Mesenchymal stem cell (in vitro differentiated cells and primary cell): ENCODE measurements at regions not wholly inside any gene's neighbourhood (a gene's known extent, or its start where the extent isn't known, plus 50 kb on each side); places are given as distances from the start of the nearest gene placed in this dataset.
A peak's percentile ranks its signal among the peaks of the same experiment; 100 is the strongest.

Experiments used
- DNase-seq: peaks from one replicate; pipeline ENCODE4 v3.0.0-alpha.2; 2013
- H2AFZ ChIP-seq: one replicate; pipeline ENCODE4 v1.6.1; 2013; ENCODE audit warnings: low read depth, mild to moderate bottlenecking, control low read depth, inconsistent platforms, low read length, moderate library complexity
- H2AK5ac ChIP-seq: 2 replicates; pipeline ENCODE4 v1.6.1; 2013; ENCODE audit warnings: low read length, moderate library complexity, mild to moderate bottlenecking, inconsistent platforms; ENCODE audit not compliant: severe bottlenecking
- H2BK120ac ChIP-seq: one replicate; pipeline ENCODE4 v1.6.1; 2013; ENCODE audit warnings: low read depth, mild to moderate bottlenecking, inconsistent platforms, low read length, moderate library complexity
- H2BK12ac ChIP-seq, 2 experiments: one replicate each; pipeline ENCODE4 v1.6.1; 2013; ENCODE audit warnings: inconsistent platforms in 2 of 2, low read length in 2 of 2, mild to moderate bottlenecking in 2 of 2, moderate library complexity in 2 of 2, control low read depth in 1 of 2
- H2BK15ac ChIP-seq: one replicate; pipeline ENCODE4 v1.6.1; 2013; ENCODE audit warnings: mild to moderate bottlenecking, low read depth, inconsistent platforms; ENCODE audit not compliant: poor library complexity, severe bottlenecking
- H2BK5ac ChIP-seq: 2 replicates; pipeline ENCODE4 v1.6.1; 2013; ENCODE audit warnings: low read depth, mild to moderate bottlenecking, low read length, control low read depth, inconsistent platforms; ENCODE audit not compliant: poor library complexity, severe bottlenecking
- H3K14ac ChIP-seq, 2 experiments: one replicate each; pipeline ENCODE4 v1.6.1; 2013; ENCODE audit warnings: inconsistent platforms in 2 of 2, low read length in 2 of 2, control low read depth in 1 of 2, mild to moderate bottlenecking in 1 of 2, moderate library complexity in 1 of 2
- H3K18ac ChIP-seq, 2 experiments: one replicate each; pipeline ENCODE4 v1.6.1; 2013; ENCODE audit warnings: inconsistent platforms in 2 of 2, low read length in 2 of 2, control low read depth in 1 of 2, low read depth in 1 of 2, mild to moderate bottlenecking in 1 of 2
- H3K23ac ChIP-seq, 2 experiments: one replicate each; pipeline ENCODE4 v1.6.1; 2013; ENCODE audit warnings: inconsistent platforms in 2 of 2, low read length in 2 of 2, mild to moderate bottlenecking in 2 of 2, moderate library complexity in 2 of 2, control low read depth in 1 of 2
- H3K27ac ChIP-seq: 2 replicates; pipeline ENCODE4 v1.5.1; 2013; ENCODE audit warnings: mild to moderate bottlenecking, moderate library complexity, low read length, control low read depth, inconsistent platforms; ENCODE audit not compliant: poor library complexity, severe bottlenecking
- H3K27me3 ChIP-seq, 2 experiments: 2 replicates each; pipeline versions ENCODE4 v1.6.1 to v1.7.0; 2013; ENCODE audit warnings: low read length in 2 of 2, mild to moderate bottlenecking in 2 of 2, moderate library complexity in 2 of 2, control low read depth in 1 of 2, inconsistent platforms in 1 of 2; ENCODE audit not compliant: control insufficient read depth in 1 of 2, insufficient read depth in 1 of 2
- H3K36me3 ChIP-seq, 2 experiments: 2 replicates each; pipeline versions ENCODE4 v1.6.1 to v1.7.0; 2013; ENCODE audit warnings: low read length in 2 of 2, control low read depth in 1 of 2, inconsistent platforms in 1 of 2, low read depth in 1 of 2, mild to moderate bottlenecking in 1 of 2; ENCODE audit not compliant: insufficient read depth in 2 of 2, control insufficient read depth in 1 of 2
- H3K4ac ChIP-seq, 2 experiments: one replicate each; pipeline ENCODE4 v1.6.1; 2013; ENCODE audit warnings: inconsistent platforms in 2 of 2, low read length in 2 of 2, mild to moderate bottlenecking in 2 of 2, moderate library complexity in 2 of 2, control low read depth in 1 of 2, low read depth in 1 of 2
- H3K4me1 ChIP-seq: 2 replicates; pipeline ENCODE4 v1.6.1; 2013; ENCODE audit warnings: low read depth, low read length, control low read depth; ENCODE audit not compliant: control insufficient read depth, insufficient read depth
- H3K4me2 ChIP-seq: 2 replicates; pipeline ENCODE4 v1.6.1; 2013; ENCODE audit warnings: low read length, mild to moderate bottlenecking, inconsistent platforms; ENCODE audit not compliant: poor library complexity, severe bottlenecking
- H3K4me3 ChIP-seq, 2 experiments: 2 replicates each; pipeline versions ENCODE4 v1.5.1 to v1.7.0; 2013; ENCODE audit warnings: low read length in 2 of 2, mild to moderate bottlenecking in 2 of 2, control low read depth in 1 of 2, low read depth in 1 of 2; ENCODE audit not compliant: insufficient read depth in 1 of 2
- H3K79me1 ChIP-seq: replicated peaks from 2 replicates; pipeline ENCODE4 v1.6.1; 2013; ENCODE audit warnings: mild to moderate bottlenecking, control low read depth, low read length, inconsistent platforms; ENCODE audit not compliant: poor library complexity, severe bottlenecking
- H3K9ac ChIP-seq: 2 replicates; pipeline ENCODE4 v1.7.0; 2013; ENCODE audit warnings: mild to moderate bottlenecking, low read length, moderate library complexity
- H3K9me3 ChIP-seq: 2 replicates; pipeline ENCODE4 v1.7.0; 2013; ENCODE audit warnings: mild to moderate bottlenecking, low read length; ENCODE audit not compliant: control insufficient read depth
- H4K8ac ChIP-seq: one replicate; pipeline ENCODE4 v1.6.1; 2013; ENCODE audit warnings: inconsistent platforms, mild to moderate bottlenecking, low read length, moderate library complexity
- H4K91ac ChIP-seq: one replicate; pipeline ENCODE4 v1.6.1; 2013; ENCODE audit warnings: mild to moderate bottlenecking, low read length, inconsistent platforms
- WGBS: methylation state at CpG from one replicate; pipeline ENCODE4 v1.1.7; 2013; ENCODE audit warnings: mixed read lengths; 5-methylcytosine and 5-hydroxymethylcytosine counted together

DNA sequence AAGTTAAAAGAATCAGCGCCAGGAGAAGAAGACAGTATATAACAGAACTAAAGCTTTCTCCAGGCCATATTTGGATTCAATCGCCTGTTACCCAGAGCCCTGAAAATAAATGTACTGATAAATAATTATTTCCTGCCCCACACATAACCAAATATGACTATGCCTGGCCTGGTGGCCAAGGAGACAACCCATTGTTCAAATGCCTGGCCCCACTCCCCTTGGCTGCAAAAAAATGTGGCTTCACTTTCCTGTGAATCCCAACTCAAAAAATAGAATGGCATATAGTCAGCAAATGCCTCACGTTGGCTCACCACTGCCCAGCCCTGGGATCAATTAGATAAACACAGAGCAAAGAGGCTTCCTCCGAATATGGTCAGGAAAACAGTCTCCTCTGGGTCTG lies 472.1 kb downstream of the BCL11B start:
- Histone ChIP-seq H4K8ac (no peak overlapping the region), H3K4me1 (no peaks in the 10 kb centered on the region), H3K4ac (no peak overlapping the region), H2AK5ac (no peak overlapping the region), H2AFZ (no peak overlapping the region), H4K91ac (no peak overlapping the region), H3K4me2 (no peak overlapping the region), H3K27me3 (no peaks in the 10 kb centered on the region), H2BK120ac (no peak overlapping the region), H3K23ac (no peak overlapping the region), H2BK12ac (no peak overlapping the region), H3K14ac (no peak overlapping the region), H3K27ac (no peak overlapping the region), H3K79me1 (no peaks in the 10 kb centered on the region), H3K9me3 (no peaks in the 10 kb centered on the region), H3K36me3 (no peaks in the 10 kb centered on the region), H2BK5ac (no peak overlapping the region), H3K9ac (no peak overlapping the region), H3K4me3 (no peak overlapping the region), H2BK15ac (no peak overlapping the region), H3K18ac (no peak overlapping the region)
- DNase-seq = no peak
- WGBS = 67% methylated on average over 4 of the region's 4 CpGs

DNA sequence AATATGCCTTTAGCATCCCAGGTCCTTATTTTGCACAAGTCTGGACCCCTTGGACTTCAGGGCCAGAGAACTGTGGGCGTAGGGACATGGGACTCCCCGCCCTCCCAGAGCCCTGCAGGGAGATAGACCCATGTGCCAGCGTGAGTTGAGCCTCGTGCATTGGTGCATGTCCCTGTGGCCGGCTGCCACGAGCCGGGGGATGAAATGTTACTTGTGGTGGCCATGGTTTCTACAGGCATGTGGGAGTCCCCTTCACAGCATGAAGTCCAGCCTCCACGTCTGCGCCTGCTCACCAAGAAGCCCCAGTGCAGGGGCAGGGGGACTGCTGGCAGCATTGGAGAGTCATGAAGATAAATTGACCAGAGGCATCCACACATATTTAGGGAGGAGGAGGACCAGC lies 470.0 kb downstream of the BCL11B start:
- no peaks in the 10 kb centered on the region for H3K79me1 ChIP-seq
- no peak overlapping the region for H2AK5ac ChIP-seq
- no peak overlapping the region for H2AFZ ChIP-seq
- H4K8ac ChIP-seq = no peak overlapping the region
- no peak overlapping the region for H3K4me3 ChIP-seq
- DNase-seq = no peak
- no peak overlapping the region for H3K18ac ChIP-seq
- no peak overlapping the region for H2BK15ac ChIP-seq
- no peaks in the 10 kb centered on the region for H3K4me1 ChIP-seq
- H2BK120ac ChIP-seq = no peak overlapping the region
- no peak overlapping the region for H3K27ac ChIP-seq
- no peak overlapping the region for H4K91ac ChIP-seq
- no peak overlapping the region for H3K9ac ChIP-seq
- 63% methylated on average over 9 of the region's 9 CpGs for WGBS
- no peak overlapping the region for H3K23ac ChIP-seq
- H2BK12ac ChIP-seq = no peak overlapping the region
- H3K14ac ChIP-seq = no peak overlapping the region
- no peaks in the 10 kb centered on the region for H3K36me3 ChIP-seq
- no peaks in the 10 kb centered on the region for H3K27me3 ChIP-seq
- no peak overlapping the region for H2BK5ac ChIP-seq
- no peak overlapping the region for H3K4me2 ChIP-seq
- no peaks in the 10 kb centered on the region for H3K9me3 ChIP-seq
- no peak overlapping the region for H3K4ac ChIP-seq

DNA sequence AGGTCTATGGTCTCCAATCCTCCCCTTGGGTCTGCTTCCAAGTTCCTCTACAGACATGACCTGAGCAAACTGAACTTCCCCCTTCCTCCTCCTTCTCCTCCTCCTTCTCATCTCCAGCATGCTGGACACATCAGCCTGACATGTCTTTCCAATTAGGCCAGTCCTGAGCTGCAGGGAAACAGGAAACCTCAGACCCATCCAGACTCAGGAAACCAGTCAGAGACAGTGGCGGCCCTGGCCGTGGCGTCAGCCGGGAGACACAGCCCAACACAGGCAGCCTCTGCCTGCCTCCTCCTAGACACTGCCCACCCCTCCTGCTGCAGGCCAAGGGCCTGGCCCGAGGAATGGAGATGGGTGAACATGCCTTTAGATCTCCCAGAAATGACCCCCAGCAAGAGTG lies 468.8 kb downstream of the BCL11B start:
- no peak overlapping the region for H3K23ac ChIP-seq
- H3K79me1 ChIP-seq = no peaks in the 10 kb centered on the region
- H2BK15ac ChIP-seq = no peak overlapping the region
- H4K91ac ChIP-seq = no peak overlapping the region
- DNase-seq = no peak
- no peak overlapping the region for H2AFZ ChIP-seq
- H2AK5ac ChIP-seq = no peak overlapping the region
- 83% methylated on average over 5 of the region's 5 CpGs for WGBS
- H3K4me2 ChIP-seq = no peak overlapping the region
- no peak overlapping the region for H3K27ac ChIP-seq
- no peak overlapping the region for H3K4me3 ChIP-seq
- H3K4me1 ChIP-seq = no peaks in the 10 kb centered on the region
- H2BK12ac ChIP-seq = no peak overlapping the region
- H2BK5ac ChIP-seq = peak overlapping the region; percentile 25
- no peaks in the 10 kb centered on the region for H3K27me3 ChIP-seq
- H3K18ac ChIP-seq = no peak overlapping the region
- no peaks in the 10 kb centered on the region for H3K9me3 ChIP-seq
- H3K36me3 ChIP-seq = no peaks in the 10 kb centered on the region
- no peak overlapping the region for H3K14ac ChIP-seq
- H2BK120ac ChIP-seq = no peak overlapping the region
- no peak overlapping the region for H4K8ac ChIP-seq
- H3K9ac ChIP-seq = no peak overlapping the region
- H3K4ac ChIP-seq = no peak overlapping the region

DNA sequence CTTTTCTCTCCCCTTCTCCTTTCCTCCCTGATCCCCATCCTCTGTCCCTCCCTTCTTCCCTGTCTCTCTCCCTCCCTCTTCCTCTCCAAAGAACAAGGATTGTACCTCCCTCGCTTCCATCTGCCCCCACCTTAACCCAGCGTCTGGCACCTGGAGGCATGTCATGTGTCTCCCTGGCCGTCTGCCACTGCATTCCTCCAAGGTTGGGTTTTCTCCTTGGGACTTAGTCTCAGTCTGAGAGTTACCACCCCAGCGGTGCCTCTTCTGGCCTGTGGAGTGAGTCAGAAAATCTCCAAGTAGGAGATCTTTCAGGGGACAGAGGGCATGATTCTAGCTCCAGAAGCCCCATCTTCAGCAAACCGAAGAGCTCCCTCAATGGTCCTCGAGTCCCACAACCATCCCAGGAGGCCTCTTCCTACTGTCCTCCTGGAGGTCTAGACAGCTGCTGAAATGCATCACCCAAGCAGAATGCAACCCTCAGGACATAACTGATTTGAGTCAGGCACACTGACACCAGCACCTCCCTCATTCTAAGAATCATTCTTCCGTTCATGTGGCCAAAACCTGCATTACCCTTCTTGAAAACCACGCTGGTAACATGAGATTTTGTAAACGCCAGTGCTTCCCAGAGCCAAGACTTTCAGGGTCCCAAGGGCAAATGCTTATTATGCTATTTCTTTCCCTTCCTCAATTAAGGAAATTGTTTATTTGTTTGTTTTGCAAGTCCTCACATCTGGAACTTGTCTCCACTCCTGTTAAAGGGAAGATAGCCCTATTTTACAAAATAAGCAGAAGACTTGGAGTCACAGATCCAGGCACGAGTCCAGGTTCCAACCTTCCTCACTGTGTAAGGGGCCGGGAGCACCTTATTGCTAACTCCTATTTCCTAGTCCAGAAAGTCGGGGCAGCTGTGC lies 463.2 kb downstream of the BCL11B start:
- H3K36me3 ChIP-seq = no peaks in the 10 kb centered on the region
- H3K4me1 ChIP-seq = no peaks in the 10 kb centered on the region
- H4K91ac ChIP-seq = no peak overlapping the region
- peaks cover 5% of the 10 kb centered on the region for H3K9me3 ChIP-seq
- H3K14ac ChIP-seq = no peak overlapping the region
- no peak overlapping the region for H4K8ac ChIP-seq
- H3K79me1 ChIP-seq = no peaks in the 10 kb centered on the region
- H2AFZ ChIP-seq = no peak overlapping the region
- H3K27ac ChIP-seq = no peak overlapping the region
- no peaks in the 10 kb centered on the region for H3K27me3 ChIP-seq
- H2AK5ac ChIP-seq = no peak overlapping the region
- no peak overlapping the region for H2BK15ac ChIP-seq
- no peak overlapping the region for H2BK5ac ChIP-seq
- no peak overlapping the region for H3K4me3 ChIP-seq
- H3K9ac ChIP-seq = no peak overlapping the region
- no peak overlapping the region for H2BK120ac ChIP-seq
- H3K23ac ChIP-seq = no peak overlapping the region
- no peak for DNase-seq
- H3K4ac ChIP-seq = no peak overlapping the region
- 66% methylated on average over 9 of the region's 12 CpGs for WGBS
- H2BK12ac ChIP-seq = no peak overlapping the region
- H3K18ac ChIP-seq = no peak overlapping the region
- no peak overlapping the region for H3K4me2 ChIP-seq
